Parathyroid adenoma (tissue), 2 donors: ENCODE measurements at regions not wholly inside any gene's neighbourhood (a gene's known extent, or its start where the extent isn't known, plus 50 kb on each side); places are given as distances from the start of the nearest gene placed in this dataset.

Experiments
- H2AFZ ChIP-seq: fragments of 300-600 bp; sonication (generic); one replicate; pipeline ENCODE4 v1.7.0; 2017; ENCODE audit warnings: antibody characterized with exemption, mild to moderate bottlenecking
- H3K27ac ChIP-seq: fragments of 300-600 bp; sonication (generic); one replicate; pipeline ENCODE4 v1.7.0; 2017
- H3K27me3 ChIP-seq: fragments of 300-600 bp; sonication (generic); one replicate; pipeline ENCODE4 v1.7.0; 2017; ENCODE audit warnings: low read length; ENCODE audit not compliant: control insufficient read depth, insufficient read depth
- H3K36me3 ChIP-seq: fragments of 300-600 bp; sonication (generic); one replicate; pipeline ENCODE4 v1.7.0; 2017; ENCODE audit warnings: low read length; ENCODE audit not compliant: control insufficient read depth, insufficient read depth
- H3K4me1 ChIP-seq: fragments of 300-600 bp; sonication (generic); one replicate; pipeline ENCODE4 v1.7.0; 2017; ENCODE audit warnings: control low read depth
- H3K4me2 ChIP-seq: fragments of 300-600 bp; sonication (generic); one replicate; pipeline ENCODE4 v1.7.0; 2017; ENCODE audit warnings: low read length
- H3K4me3 ChIP-seq: fragments of 300-600 bp; sonication (generic); one replicate; pipeline ENCODE4 v1.7.0; 2017; ENCODE audit warnings: low read depth, low read length
- H3K79me2 ChIP-seq: fragments of 300-600 bp; sonication (generic); one replicate; pipeline ENCODE4 v1.7.0; 2017; ENCODE audit warnings: control low read depth
- H3K9ac ChIP-seq: fragments of 300-600 bp; sonication (generic); one replicate; pipeline ENCODE4 v1.7.0; 2017; ENCODE audit warnings: mild to moderate bottlenecking
- H3K9me3 ChIP-seq: fragments of 300-600 bp; sonication (generic); one replicate; pipeline ENCODE4 v1.7.0; 2017; ENCODE audit warnings: low read length; ENCODE audit not compliant: control insufficient read depth
- CTCF ChIP-seq: fragments of 300-600 bp; sonication (generic); IDR thresholded peaks from one replicate; pipeline ENCODE4 v1.7.0; 2017; ENCODE audit warnings: antibody characterized with exemption, mild to moderate bottlenecking
- donor health status: primary hyperparathyroidism.

DNA sequence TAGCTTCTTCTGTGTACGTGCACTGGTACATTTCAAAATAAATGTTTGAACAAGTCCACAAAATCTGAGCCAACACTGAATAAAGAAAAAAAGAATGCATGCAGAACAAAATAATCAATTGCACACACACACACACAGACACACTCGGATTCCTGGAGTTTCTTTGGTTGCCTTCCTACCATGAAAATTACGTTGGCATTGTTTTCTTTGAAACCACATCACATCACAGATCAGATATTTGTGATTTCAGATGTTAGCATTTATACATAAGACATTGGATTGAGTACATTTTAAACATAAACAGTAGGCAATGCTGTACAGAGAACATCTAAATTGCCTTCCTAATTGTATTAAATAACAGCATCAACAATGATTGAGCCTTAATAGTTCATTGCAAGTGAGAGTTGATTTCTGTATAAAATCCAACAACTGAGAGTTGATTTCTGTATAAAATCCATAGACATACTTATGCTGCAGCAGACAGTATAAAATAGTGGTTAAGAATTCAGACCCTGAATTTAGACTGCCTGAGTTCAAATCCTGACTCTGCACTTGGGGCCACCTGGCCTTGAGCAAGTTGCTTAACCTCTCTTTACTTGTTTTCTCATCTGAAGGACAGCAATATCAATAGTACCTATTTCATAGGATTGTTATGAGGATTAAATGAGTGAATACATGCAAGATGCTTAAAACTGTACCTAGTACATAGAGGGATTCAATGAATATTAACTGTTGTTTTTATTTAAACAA is 101.7 kb upstream of the IFNE start:
- no peaks in the 10 kb centered on the region for H3K4me1 ChIP-seq
- H3K4me2 ChIP-seq = no peak overlapping the region
- no peak overlapping the region for H3K9ac ChIP-seq
- no peaks in the 10 kb centered on the region for H3K9me3 ChIP-seq
- H3K27me3 ChIP-seq = no peaks in the 10 kb centered on the region
- H3K27ac ChIP-seq = no peak overlapping the region
- TF ChIP-seq CTCF = no peak
- no peaks in the 10 kb centered on the region for H3K36me3 ChIP-seq
- no peak overlapping the region for H2AFZ ChIP-seq
- no peak overlapping the region for H3K4me3 ChIP-seq
- H3K79me2 ChIP-seq = no peaks in the 10 kb centered on the region

DNA sequence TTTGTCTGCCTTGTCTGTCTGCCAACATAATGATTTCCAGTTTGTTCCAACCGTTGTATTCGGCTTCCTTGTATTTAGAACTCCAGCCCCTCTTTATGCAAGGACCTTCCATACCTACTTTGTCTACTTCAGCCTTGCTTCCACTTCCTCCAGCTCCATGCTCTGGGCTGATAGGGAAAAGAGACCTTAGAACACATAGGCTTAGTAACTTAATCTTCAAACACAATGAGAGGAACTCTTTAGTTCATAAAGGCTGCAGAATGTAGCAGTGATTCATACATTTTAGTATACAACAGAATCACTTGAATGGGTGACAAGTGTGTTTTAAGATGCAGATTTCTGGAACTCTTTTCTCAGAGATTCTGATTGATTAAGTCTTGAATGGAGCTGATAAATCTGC is 102.8 kb upstream of the IFNE start:
- Histone ChIP-seq H3K27me3 (no peaks in the 10 kb centered on the region), H3K36me3 (no peaks in the 10 kb centered on the region), H3K9ac (no peak overlapping the region), H3K79me2 (no peaks in the 10 kb centered on the region), H3K4me3 (no peak overlapping the region), H2AFZ (no peak overlapping the region), H3K4me1 (no peaks in the 10 kb centered on the region), H3K4me2 (no peak overlapping the region), H3K27ac (no peak overlapping the region), H3K9me3 (no peaks in the 10 kb centered on the region)
- no peak for TF ChIP-seq CTCF

GRCh38 chr9:21585756-21586752 is 103.9 kb upstream of the IFNE start:
- Histone ChIP-seq H3K4me1 (no peaks in the 10 kb centered on the region), H3K9me3 (no peaks in the 10 kb centered on the region), H3K27me3 (no peaks in the 10 kb centered on the region), H3K36me3 (no peaks in the 10 kb centered on the region), H2AFZ (no peak overlapping the region), H3K4me2 (no peak overlapping the region), H3K27ac (no peak overlapping the region), H3K79me2 (no peaks in the 10 kb centered on the region), H3K4me3 (no peak overlapping the region), H3K9ac (no peak overlapping the region)
- TF ChIP-seq CTCF = no peak

- TF ChIP-seq CTCF = no peak
- Histone ChIP-seq H3K9ac (no peak overlapping the region), H3K79me2 (no peaks in the 10 kb centered on the region), H3K27me3 (no peaks in the 10 kb centered on the region), H3K4me3 (no peak overlapping the region), H3K36me3 (no peaks in the 10 kb centered on the region), H3K4me1 (no peaks in the 10 kb centered on the region), H3K4me2 (no peak overlapping the region), H3K9me3 (no peaks in the 10 kb centered on the region), H2AFZ (no peak overlapping the region), H3K27ac (no peak overlapping the region)
These were observed 107.4 kb upstream of the IFNE start for GRCh38 chr9:21589344-21590056.
